H1 (cell line): ENCODE measurements at regions not wholly inside any gene's neighbourhood (a gene's known extent, or its start where the extent isn't known, plus 50 kb on each side); places are given as distances from the start of the nearest gene placed in this dataset.

Source experiments
- BRCA1 ChIP-seq: IDR thresholded peaks from 2 replicates; pipeline ENCODE4 v1.6.1; 2012; ENCODE audit warnings: low read depth, low read length, improper control_type of control experiment
- CBX8 ChIP-seq: fragments of 300-800, 300-1000 bp; sonication (generic); IDR thresholded peaks from 2 replicates; pipeline ENCODE4 v1.7.1; 2016; ENCODE audit warnings: low read depth, low read length, borderline replicate concordance
- CHD7 ChIP-seq: fragments of 300-600 bp; sonication (generic); IDR thresholded peaks from 2 replicates; pipeline ENCODE4 v1.7.1; 2012; ENCODE audit warnings: low read length, moderate library complexity, mild to moderate bottlenecking, inconsistent platforms; ENCODE audit not compliant: insufficient replicate concordance
- HDAC6 ChIP-seq: IDR thresholded peaks from one replicate; pipeline ENCODE4 v1.7.1; 2012; ENCODE audit warnings: low read depth, mild to moderate bottlenecking, inconsistent platforms, low read length, moderate library complexity
- MAX ChIP-seq: IDR thresholded peaks from 2 replicates; pipeline ENCODE4 v1.6.1; 2012; ENCODE audit warnings: inconsistent platforms
- RBBP5 ChIP-seq: IDR thresholded peaks from 2 replicates; pipeline ENCODE4 v1.7.1; 2012; ENCODE audit warnings: low read depth, mild to moderate bottlenecking, inconsistent platforms, low read length, moderate library complexity, borderline replicate concordance
- SP1 ChIP-seq: IDR thresholded peaks from 2 replicates; pipeline ENCODE4 v1.6.1; 2011; ENCODE audit warnings: low read depth, low read length
- TF ChIP-seq, protein P1 (sequence below): IDR thresholded peaks from 2 replicates; pipeline ENCODE4 v1.6.1; 2011; ENCODE audit warnings: low read depth, mild to moderate bottlenecking, low read length; ENCODE audit not compliant: insufficient read depth
- TF ChIP-seq, protein P2 (sequence below), 3 experiments: IDR thresholded peaks; 1 replicate in 2 of 3; 2 replicates in 1 of 3; pipeline versions ENCODE4 v1.5.1 to v1.6.1; 2011; ENCODE audit warnings: low read length in 3 of 3, mild to moderate bottlenecking in 3 of 3, inconsistent platforms in 2 of 3, low read depth in 1 of 3, moderate library complexity in 1 of 3; ENCODE audit not compliant: insufficient read depth in 1 of 3; ENCODE audit errors: control extremely low read depth in 1 of 3

GRCh38 chr3:137471130-137471529 lies 293.0 kb upstream of the SOX14 start (continued):
- TF ChIP-seq CHD7 (no peak), MAX (no peak), SP1 (no peak), CBX8 (no peak), BRCA1 (no peak), HDAC6 (no peak), RBBP5 (no peak)
- TF ChIP-seq, protein P1, sequence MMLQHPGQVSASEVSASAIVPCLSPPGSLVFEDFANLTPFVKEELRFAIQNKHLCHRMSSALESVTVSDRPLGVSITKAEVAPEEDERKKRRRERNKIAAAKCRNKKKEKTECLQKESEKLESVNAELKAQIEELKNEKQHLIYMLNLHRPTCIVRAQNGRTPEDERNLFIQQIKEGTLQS = no peak
- TF ChIP-seq, protein P2, sequence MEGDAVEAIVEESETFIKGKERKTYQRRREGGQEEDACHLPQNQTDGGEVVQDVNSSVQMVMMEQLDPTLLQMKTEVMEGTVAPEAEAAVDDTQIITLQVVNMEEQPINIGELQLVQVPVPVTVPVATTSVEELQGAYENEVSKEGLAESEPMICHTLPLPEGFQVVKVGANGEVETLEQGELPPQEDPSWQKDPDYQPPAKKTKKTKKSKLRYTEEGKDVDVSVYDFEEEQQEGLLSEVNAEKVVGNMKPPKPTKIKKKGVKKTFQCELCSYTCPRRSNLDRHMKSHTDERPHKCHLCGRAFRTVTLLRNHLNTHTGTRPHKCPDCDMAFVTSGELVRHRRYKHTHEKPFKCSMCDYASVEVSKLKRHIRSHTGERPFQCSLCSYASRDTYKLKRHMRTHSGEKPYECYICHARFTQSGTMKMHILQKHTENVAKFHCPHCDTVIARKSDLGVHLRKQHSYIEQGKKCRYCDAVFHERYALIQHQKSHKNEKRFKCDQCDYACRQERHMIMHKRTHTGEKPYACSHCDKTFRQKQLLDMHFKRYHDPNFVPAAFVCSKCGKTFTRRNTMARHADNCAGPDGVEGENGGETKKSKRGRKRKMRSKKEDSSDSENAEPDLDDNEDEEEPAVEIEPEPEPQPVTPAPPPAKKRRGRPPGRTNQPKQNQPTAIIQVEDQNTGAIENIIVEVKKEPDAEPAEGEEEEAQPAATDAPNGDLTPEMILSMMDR (IDR thresholded peaks at IDR 0.05; ENCODE audit: control extremely low read depth in 1 of 3, insufficient read depth in 1 of 3, low read depth in 1 of 3, low read length in 3 of 3) = no peak
